Colon (tissue), 2 donors: ENCODE measurements at regions not wholly inside any gene's neighbourhood (a gene's known extent, or its start where the extent isn't known, plus 50 kb on each side); places are given as distances from the start of the nearest gene placed in this dataset.
"Not testable (repeated sequence)": the region's sequence is repeated elsewhere in the genome, so short reads cannot be mapped to it uniquely, and the experiment has no call there.

Experiments used
- FAIRE-seq: peaks from 2 replicates; lab custom pipeline; 2012; peaks lifted over from hg19 to GRCh38; lab: Jason Lieb, UNC
- donor health status: control.
- donor health status: control.

GRCh38 chr18:54433368-54433767, 75.7 kb downstream of the C18orf54 start:
- no peak for FAIRE-seq

DNA sequence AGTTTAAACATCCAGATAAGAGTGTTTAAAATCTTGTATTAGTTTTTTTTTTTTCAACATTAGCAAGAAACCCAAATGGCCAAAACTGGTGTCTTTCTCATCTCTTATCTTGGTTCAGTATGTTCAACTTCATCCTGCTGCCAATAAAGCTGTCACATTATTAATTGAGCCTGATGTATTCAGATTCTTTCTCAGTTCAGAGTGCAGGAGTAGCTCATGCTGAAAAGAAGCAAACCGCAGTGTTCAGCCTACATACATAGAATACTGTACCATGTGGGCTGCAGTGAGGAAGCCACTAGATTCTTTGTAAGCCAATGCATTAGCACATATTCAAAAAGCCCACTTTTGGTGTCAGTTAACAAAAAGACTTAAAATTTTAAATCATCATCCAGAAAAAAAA, 76.2 kb downstream of the C18orf54 start:
- no peak for FAIRE-seq

GRCh38 chr18:54434453-54434852, 76.7 kb downstream of the C18orf54 start:
- FAIRE-seq, result no peak

DNA sequence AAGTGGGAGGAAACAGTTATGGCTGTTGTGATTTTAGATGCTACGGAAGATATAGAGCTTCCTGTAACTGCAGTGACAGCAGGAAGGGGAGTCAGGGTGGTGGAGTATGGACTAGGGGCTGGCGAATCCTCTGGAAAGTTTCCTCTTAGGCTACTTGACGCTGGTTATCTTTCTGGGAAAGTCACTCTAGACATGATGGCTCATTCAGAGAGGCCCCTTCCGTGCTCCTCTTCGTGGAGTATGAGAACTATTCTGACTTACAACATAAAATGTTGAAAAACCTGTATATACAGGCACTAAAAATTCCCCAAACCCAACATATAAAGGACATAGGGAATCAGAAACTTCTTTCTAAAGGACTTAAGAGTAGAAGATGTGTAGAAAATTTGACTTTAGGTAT, 78.8 kb downstream of the C18orf54 start:
- no peak for FAIRE-seq

GRCh38 chr18:54440292-54440691, 82.6 kb downstream of the C18orf54 start:
- FAIRE-seq, result no peak

DNA sequence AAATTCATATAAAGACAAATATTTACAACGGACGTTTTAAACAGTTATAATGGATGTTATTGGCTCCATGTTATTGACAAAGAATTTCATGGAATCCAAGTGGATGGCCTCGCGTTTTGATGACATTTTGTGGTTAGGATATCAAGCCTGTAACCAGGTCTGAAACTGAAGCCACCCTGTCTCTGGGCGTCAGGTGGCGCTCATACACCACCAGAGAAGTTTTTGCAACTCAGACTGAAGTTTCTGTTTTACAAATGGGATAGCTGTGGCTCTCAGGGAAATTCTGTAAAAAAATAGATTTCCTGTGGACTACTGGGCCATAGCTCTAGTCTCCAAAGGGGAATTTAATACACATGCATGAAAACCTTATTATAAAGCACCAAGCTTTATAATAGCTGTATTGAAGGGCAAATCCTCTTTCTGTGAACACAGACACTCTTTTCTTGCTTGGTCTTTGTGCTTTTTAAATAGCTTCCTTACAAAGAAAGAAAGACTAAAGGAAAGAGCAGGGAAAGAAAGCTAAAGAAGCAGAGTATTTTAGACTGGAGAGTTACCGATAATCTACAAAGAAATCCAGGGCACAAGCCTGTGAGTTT, 86.7 kb downstream of the C18orf54 start:
- peak; percentile 51 for FAIRE-seq

DNA sequence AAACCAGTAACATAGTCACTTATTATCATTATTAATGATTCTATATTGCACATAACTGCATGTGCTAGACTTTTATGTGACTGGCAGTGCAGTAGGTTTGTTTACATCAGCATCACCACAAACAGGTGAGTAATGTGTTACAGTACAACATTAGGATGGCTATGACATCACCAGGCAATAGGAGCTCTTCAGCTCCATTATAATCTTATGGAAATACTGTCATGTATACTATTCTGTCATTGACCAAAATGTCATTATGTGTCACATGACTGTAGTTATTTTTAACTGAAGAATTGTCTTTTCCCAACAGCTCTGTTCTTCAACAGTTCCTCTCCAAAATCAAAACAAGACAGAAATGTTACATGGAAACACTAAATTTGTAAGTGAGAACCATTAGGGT, 96.3 kb downstream of the C18orf54 start:
- no peak for FAIRE-seq

- no peak for FAIRE-seq
These were observed 107.8 kb downstream of the C18orf54 start for GRCh38 chr18:54465502-54465901.

DNA sequence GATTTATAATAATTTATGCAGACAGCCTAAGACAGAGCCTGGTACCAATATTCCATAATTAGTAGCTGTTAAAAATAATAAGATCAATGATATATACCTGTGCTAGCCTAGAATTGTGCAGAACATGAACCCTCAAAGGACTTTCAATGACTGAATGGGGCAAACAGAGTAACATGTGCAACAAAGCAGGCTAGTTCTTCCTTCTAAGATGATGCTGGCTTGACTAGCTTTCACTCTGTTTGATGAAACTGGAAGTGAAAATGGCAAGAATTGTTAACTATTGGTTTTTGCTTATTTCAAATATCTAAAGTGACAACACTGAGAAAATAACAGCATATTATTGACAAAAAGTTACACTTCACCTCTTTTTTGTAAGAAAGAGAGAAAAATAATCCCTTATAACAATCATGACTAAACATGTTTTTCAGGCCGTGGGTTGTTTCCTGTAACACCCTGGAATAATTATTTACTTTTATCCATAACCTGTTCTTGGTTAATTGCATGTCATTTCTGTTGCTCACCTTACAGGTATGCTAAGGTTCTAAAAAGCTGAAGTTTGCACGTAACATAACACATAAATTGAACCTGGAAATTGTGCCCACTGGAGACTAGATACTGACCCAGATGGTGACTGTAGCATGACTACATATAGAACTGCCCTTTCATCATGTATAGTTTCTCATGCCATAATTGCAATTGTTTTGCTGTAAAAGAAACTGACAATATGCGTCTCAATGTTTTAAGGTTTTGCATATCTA, 108.7 kb downstream of the C18orf54 start:
- FAIRE-seq, result no peak

- no peak for FAIRE-seq
These were observed 111.7 kb upstream of the DYNAP start for GRCh38 chr18:54479365-54479764.

DNA sequence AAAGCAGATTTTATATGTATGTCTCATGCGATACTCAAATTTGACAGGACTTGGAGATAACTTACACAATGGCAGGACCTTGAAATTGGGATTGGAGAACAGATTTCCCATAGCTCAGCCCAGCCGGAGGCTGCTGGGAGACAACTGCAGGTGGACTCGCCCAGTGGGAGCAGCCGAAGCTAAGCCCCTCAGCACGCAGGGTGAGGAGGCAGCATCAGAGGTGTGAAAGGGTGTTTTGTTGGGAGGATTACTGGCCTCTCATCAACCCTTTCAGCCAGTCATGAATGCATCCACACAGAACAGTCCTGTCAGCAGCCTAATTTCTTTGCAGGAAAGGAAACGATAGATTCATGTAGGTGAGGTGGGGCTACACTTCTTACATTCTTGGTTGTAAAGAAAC, 110.4 kb upstream of the DYNAP start:
- FAIRE-seq, result no peak

DNA sequence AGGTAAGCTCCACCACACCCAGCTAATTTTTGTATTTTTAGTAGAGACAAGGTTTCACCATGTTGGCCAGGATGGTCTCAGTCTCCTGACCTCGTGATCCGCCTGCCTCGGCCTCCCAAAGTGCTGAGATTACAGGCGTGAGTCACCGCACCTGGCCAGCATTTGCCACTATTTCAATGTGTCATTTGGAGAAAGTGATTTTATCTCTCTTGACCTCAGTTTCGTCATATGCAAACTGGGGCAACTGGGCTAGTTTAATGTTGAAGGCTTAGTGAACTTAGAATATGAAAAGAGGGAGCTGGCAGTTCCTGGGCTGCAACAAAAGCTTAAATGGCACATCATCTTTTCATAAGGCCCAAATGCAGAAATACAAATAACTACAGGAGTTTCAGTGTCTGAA, 88.6 kb upstream of the DYNAP start:
- FAIRE-seq, result not testable (repeated sequence)

DNA sequence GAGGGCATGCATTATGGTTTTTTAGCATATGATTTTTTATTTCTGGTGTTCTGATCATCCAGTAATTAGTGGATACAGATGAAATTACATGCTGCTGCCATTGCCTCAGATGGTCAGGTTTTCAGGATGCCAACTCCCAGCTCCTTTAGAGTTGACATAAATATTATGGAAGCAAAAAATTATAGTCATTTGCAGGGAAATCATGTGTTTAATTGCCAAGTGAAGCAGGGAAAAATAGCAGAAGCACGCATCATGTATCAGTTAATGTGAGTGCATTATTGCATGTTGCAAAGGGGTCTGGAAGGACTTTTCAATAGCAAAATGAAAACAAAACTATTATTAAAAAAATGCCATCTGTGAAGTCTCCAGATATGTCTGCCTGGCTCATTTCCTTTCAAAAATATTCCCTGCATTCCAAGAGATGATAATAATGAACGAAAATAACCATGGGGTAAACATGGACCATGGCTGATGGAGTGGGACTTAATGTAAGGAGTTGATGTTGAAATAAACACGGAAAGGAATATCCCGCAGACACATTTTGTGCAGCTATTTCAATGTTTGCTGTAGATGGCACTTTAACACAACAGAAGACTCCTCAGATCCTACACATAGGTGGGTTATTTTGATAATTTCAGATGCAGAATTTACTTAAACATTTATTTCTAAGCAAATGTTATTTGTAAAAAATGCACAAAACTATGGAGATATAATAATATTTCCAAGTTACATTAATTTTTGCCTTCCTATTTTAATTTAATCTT, 87.7 kb upstream of the DYNAP start:
- peak; percentile 53 for FAIRE-seq

DNA sequence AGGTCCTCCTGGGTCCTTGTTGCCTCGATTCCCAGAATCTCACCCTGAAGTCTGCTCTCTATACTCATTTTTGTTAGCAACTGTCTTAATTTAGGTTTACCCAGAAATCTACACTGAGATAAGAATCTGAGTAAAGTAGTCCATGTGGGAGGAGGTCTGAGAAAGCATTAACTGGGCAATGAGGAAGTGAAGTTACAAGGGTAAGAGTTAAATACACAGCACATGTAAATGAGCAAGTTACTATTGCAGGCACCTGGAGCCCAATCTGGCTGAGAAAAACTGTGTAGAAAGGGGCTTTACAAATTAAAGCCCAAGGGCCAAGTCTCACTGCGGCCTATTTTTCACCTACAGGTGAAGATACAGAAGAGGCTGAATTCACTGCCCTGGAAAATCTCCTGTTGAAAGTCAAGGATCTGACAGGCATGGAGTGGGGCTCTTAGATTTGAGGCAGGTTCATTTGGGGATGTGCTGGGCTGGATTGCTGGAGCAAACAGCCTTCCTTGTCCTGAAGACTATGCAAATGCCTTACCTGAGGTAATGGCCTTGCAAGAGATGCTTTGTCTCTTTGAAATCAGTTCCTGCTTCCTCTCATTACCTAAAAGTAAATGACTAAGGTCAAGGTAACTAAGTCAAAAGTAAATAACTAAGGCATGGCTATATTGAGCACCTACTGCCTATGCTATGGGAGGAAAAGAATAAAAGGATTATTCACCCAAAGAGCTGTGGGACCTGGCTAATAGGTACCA, 84.4 kb upstream of the DYNAP start:
- FAIRE-seq, result no peak

- FAIRE-seq, result no peak
These were observed 81.3 kb upstream of the DYNAP start for GRCh38 chr18:54509793-54510192.

GRCh38 chr18:54515149-54515548, 75.9 kb upstream of the DYNAP start:
- no peak for FAIRE-seq

DNA sequence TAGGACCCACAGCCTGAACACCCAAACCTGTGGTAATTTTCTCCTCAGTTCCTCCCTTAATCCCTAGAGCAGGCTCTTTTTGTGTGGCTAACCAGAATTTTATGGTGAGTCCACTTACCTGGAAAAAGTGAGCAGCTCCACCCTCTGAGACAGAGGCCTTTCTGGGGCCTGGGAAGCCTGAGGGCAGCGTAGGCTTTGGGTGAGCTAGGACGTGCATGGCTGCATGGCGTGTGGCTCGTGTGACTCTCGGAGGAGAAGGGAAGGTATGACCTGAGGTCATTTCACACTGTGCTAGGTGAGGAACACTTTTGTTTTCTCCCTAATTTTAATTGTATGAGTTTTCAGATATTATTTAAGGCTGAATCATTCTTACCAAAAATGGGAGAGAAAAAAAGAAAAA, 73.5 kb upstream of the DYNAP start:
- no peak for FAIRE-seq

DNA sequence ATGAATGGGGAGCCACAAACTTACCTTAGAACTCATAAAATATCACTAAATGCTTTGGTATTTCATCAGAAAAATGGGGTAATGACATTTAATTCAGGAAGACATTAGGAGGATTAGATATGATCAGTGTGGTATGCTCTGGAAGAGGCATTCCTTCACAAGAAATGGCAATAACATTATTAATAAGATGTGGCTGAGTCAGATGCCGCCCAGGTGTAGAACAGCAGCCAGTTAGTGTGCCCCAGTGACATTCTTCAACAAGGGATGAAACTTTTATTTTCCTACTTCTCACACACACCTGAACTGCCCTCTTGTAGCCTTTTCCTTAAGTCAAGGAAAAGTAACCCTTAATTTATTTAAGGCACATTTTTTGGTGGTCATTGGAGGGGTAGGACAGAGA, 69.2 kb upstream of the DYNAP start:
- no peak for FAIRE-seq

DNA sequence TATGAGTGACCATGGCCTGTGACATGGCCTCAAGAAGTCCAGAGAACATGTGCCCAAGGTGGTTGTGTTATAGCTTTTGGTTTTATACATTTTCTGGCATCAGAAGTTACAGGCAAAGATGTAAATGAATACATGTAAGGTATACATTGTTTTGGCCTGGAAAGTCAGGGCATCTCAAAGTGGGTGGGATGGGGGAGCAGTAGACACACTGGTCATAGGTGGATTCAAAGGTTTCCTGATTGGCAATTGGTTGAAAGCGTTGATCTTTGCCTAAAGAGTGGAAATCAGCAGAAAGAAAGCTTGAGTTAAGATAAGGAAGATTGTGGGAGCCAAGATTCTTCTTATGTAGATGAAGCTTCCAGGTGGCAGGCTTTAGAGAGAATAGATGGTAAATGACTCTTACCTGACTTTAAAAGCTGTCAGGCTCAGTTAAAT, 62.1 kb upstream of the DYNAP start:
- FAIRE-seq, result no peak

DNA sequence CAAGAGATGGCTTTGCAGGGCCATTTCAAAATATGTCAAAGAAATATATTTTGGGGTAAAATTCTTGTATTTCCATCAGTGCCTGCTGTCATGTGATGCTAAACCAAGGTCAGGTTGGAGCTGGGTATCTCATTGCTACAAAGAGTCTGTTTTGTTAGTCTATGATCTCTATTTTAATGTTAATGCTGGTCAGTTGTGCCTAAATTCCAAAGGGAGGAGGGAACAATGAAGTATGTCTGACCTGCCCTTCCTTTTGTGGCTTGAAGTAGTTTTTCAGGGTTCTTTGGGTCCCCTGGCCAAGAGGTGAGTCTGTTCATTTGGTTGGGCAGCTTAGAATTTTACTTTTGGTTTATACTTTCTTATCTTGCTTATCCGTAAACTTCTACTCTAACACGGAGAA, 61.6 kb upstream of the DYNAP start:
- no peak for FAIRE-seq

DNA sequence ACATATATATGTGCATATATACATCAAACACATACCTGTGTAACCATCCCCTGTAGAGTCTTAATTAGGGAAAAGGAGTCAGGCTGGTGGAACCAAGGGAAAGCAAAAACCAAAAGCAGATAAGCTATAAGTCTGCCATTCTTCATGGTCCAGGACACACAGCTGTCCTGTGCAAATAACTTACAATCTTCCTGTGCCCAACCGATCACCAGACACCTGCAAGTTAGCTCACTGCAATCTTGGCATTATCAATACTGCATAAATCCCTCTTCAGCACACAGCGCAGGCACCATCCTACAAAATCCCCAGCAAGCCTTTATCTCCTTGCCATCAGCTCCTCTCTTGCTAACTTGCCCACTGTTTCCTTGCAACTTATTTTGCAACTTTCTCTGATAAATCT, 60.8 kb upstream of the DYNAP start:
- FAIRE-seq, result no peak

GRCh38 chr18:54531402-54532065, 59.5 kb upstream of the DYNAP start:
- FAIRE-seq, result no peak
